ENCODE measurements at regions not wholly inside any gene's neighbourhood (a gene's known extent, or its start where the extent isn't known, plus 50 kb on each side); places are given as distances from the start of the nearest gene placed in this dataset.
A peak's percentile ranks its signal among the peaks of the same experiment; 100 is the strongest.

- DNase-seq, result peak; percentile 42
Measured at GRCh38 chr2:43051338-43051737, 175.1 kb downstream of the ZFP36L2 start.

GRCh38 chr2:43050866-43051265, 175.5 kb downstream of the ZFP36L2 start:
- no peak for DNase-seq

- no peak for DNase-seq
Measured at GRCh38 chr2:43049836-43050801, 176.3 kb downstream of the ZFP36L2 start.

- DNase-seq, result no peak
Measured at GRCh38 chr2:43047187-43047780, 179.1 kb downstream of the ZFP36L2 start.

- no peak for DNase-seq
Measured at GRCh38 chr2:43045866-43046265, 180.5 kb downstream of the ZFP36L2 start.

GRCh38 chr2:43044093-43044681, 182.2 kb downstream of the ZFP36L2 start:
- DNase-seq, result no peak

GRCh38 chr2:43043553-43043870, 182.9 kb downstream of the ZFP36L2 start:
- DNase-seq, result no peak

- DNase-seq, result no peak
Measured at GRCh38 chr2:43041661-43042360, 184.6 kb downstream of the ZFP36L2 start.

GRCh38 chr2:43041173-43041591, 185.2 kb downstream of the ZFP36L2 start:
- no peak for DNase-seq

- DNase-seq, result no peak
Measured at GRCh38 chr2:43040084-43040854, 186.1 kb downstream of the ZFP36L2 start.

GRCh38 chr2:43039376-43040080, 186.9 kb downstream of the ZFP36L2 start:
- no peak for DNase-seq

- DNase-seq, result no peak
Measured at GRCh38 chr2:43038696-43039094, 187.7 kb downstream of the ZFP36L2 start.

GRCh38 chr2:43038034-43038695, 188.2 kb downstream of the ZFP36L2 start:
- no peak for DNase-seq

GRCh38 chr2:43035922-43036321, 190.5 kb downstream of the ZFP36L2 start:
- DNase-seq, result no peak

GRCh38 chr2:43034921-43035320, 191.5 kb downstream of the ZFP36L2 start:
- DNase-seq, result no peak

- DNase-seq, result no peak
Measured at GRCh38 chr2:43034242-43034619, 192.2 kb downstream of the ZFP36L2 start.

- DNase-seq, result no peak
Measured at GRCh38 chr2:43033466-43034241, 192.8 kb downstream of the ZFP36L2 start.

- DNase-seq, result no peak
Measured at GRCh38 chr2:43033016-43033270, 193.5 kb downstream of the ZFP36L2 start.

GRCh38 chr2:43032213-43033015, 194.0 kb downstream of the ZFP36L2 start:
- no peak for DNase-seq
